ENCODE measurements at regions not wholly inside any gene's neighbourhood (a gene's known extent, or its start where the extent isn't known, plus 50 kb on each side); places are given as distances from the start of the nearest gene placed in this dataset.

DNA sequence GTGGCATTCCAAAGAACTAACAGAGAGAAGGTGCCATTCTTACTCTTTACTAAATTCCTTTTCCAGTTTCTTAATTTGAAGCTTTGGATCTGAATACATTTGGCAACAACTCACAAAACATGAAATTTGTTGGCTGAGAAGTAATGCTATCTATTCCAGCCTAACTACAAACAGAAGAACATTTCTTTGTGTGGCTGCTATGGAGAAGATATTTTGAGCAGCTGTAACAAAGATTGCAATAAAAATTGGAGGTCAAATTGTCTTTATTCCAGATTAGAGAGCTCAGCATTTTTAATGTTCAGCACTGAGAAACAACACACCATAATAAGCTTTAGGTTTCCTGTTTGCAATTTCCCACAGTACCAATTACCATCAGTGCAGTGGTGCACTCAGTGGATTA is 835.8 kb upstream of the FLRT2 start:
- DNase-seq (no peak), ATAC-seq (ENCODE audit: poor library complexity) (no peak)
- Mint-ChIP-seq H3K4me3 (no peak overlapping the region), H3K36me3 (ENCODE audit: low read depth) (no peaks in the 10 kb centered on the region), H3K9me3 (peaks cover 3% of the 10 kb centered on the region), H3K27me3 (no peaks in the 10 kb centered on the region), H3K4me1 (ENCODE audit: low read depth) (no peaks in the 10 kb centered on the region), H3K27ac (no peak overlapping the region)
- POLR2A ChIA-PET = no interaction called here
- Histone ChIP-seq H3K4me3 (ENCODE audit: low read length) (no peak overlapping the region), H3K27ac (ENCODE audit: low read depth in 1 of 2, low read length in 2 of 2) (no peak overlapping the region), H3K27me3 (ENCODE audit: control insufficient read depth in 1 of 2, insufficient read depth in 2 of 2, low read length in 2 of 2) (no peaks in the 10 kb centered on the region), H3K4me1 (ENCODE audit: insufficient read depth, low read length) (no peaks in the 10 kb centered on the region), H3K36me3 (ENCODE audit: insufficient read depth, low read length) (no peaks in the 10 kb centered on the region), H3K9me3 (ENCODE audit: control insufficient read depth in 1 of 2, insufficient read depth in 1 of 2, low read length in 2 of 2) (no peaks in the 10 kb centered on the region)
- intact Hi-C loops (cut with DNase I, micrococcal nuclease) = no loop called here
- TF ChIP-seq, protein P1, sequence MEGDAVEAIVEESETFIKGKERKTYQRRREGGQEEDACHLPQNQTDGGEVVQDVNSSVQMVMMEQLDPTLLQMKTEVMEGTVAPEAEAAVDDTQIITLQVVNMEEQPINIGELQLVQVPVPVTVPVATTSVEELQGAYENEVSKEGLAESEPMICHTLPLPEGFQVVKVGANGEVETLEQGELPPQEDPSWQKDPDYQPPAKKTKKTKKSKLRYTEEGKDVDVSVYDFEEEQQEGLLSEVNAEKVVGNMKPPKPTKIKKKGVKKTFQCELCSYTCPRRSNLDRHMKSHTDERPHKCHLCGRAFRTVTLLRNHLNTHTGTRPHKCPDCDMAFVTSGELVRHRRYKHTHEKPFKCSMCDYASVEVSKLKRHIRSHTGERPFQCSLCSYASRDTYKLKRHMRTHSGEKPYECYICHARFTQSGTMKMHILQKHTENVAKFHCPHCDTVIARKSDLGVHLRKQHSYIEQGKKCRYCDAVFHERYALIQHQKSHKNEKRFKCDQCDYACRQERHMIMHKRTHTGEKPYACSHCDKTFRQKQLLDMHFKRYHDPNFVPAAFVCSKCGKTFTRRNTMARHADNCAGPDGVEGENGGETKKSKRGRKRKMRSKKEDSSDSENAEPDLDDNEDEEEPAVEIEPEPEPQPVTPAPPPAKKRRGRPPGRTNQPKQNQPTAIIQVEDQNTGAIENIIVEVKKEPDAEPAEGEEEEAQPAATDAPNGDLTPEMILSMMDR (IDR thresholded peaks at IDR 0.05) = no peak
- CTCF ChIA-PET = no interaction called here

DNA sequence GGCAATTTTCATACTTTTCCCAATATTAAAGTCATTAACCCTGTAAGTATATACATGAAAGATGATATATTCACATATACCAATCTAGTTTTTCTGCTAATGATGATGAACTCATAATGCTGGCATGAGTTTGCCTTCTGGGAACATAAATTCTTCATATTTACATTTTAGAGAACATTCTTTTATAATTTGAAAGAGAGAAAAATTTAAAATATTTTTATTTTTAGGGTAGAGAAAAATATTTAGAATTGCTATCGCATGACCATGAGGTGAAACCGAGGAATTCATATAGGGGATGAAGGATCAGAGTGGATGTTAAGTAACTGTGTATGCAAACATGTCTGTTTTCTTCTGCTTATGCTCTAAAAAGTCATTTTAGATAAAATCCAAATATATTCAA is 825.3 kb upstream of the FLRT2 start:
- no peaks in the 10 kb centered on the region for H3K4me1 Mint-ChIP-seq (ENCODE audit: low read depth)
- intact Hi-C loops (cut with DNase I, micrococcal nuclease) = no loop called here

DNA sequence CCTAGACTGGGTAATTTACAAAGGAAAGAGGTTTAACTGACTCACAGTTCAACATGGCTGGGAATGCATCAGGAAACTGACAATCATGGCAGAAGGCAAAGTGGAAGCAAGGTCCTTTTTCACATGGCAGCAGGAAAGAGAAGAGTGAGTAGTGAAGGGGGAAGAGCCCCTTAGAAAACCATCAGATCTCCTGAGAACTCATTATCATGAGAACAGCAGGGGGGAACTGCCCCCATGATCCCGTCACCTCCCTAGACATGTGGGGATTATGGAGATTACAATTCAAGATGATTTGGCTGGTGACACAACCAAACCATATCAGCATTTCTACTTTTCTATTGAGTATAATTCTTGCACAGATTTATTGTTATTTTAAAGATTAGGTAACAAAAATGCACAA is 822.1 kb upstream of the FLRT2 start:
- peaks cover 15% of the 10 kb centered on the region for H3K9me3 Mint-ChIP-seq
- H3K4me3 Mint-ChIP-seq = no peak overlapping the region
- no peaks in the 10 kb centered on the region for H3K36me3 ChIP-seq (ENCODE audit: insufficient read depth, low read length)
- intact Hi-C loops (cut with DNase I, micrococcal nuclease) = no loop called here
- ATAC-seq (ENCODE audit: poor library complexity) = no peak
- no peaks in the 10 kb centered on the region for H3K27me3 Mint-ChIP-seq
- TF ChIP-seq, protein P1 (IDR thresholded peaks at IDR 0.05) = no peak
- DNase-seq = no peak
- H3K27me3 ChIP-seq (ENCODE audit: control insufficient read depth in 1 of 2, insufficient read depth in 2 of 2, low read length in 2 of 2) = no peaks in the 10 kb centered on the region
- CTCF ChIA-PET = no interaction called here
- POLR2A ChIA-PET = no interaction called here
- H3K27ac ChIP-seq (ENCODE audit: low read depth in 1 of 2, low read length in 2 of 2) = no peak overlapping the region
- H3K9me3 ChIP-seq (ENCODE audit: control insufficient read depth in 1 of 2, insufficient read depth in 1 of 2, low read length in 2 of 2) = no peaks in the 10 kb centered on the region
- no peaks in the 10 kb centered on the region for H3K36me3 Mint-ChIP-seq (ENCODE audit: low read depth)
- no peaks in the 10 kb centered on the region for H3K4me1 Mint-ChIP-seq (ENCODE audit: low read depth)
- no peak overlapping the region for H3K27ac Mint-ChIP-seq
- H3K4me3 ChIP-seq (ENCODE audit: low read length) = no peak overlapping the region
- no peaks in the 10 kb centered on the region for H3K4me1 ChIP-seq (ENCODE audit: insufficient read depth, low read length)

More for the DNA sequence above, 825.3 kb upstream of the FLRT2 start:
- Histone ChIP-seq H3K27ac (ENCODE audit: low read depth in 1 of 2, low read length in 2 of 2) (no peak overlapping the region), H3K4me1 (ENCODE audit: insufficient read depth, low read length) (no peaks in the 10 kb centered on the region), H3K27me3 (ENCODE audit: control insufficient read depth in 1 of 2, insufficient read depth in 2 of 2, low read length in 2 of 2) (no peaks in the 10 kb centered on the region), H3K4me3 (ENCODE audit: low read length) (no peak overlapping the region), H3K9me3 (ENCODE audit: control insufficient read depth in 1 of 2, insufficient read depth in 1 of 2, low read length in 2 of 2) (no peaks in the 10 kb centered on the region), H3K36me3 (ENCODE audit: insufficient read depth, low read length) (no peaks in the 10 kb centered on the region)
- Mint-ChIP-seq H3K4me3 (no peak overlapping the region), H3K27me3 (no peaks in the 10 kb centered on the region), H3K9me3 (peaks cover 9% of the 10 kb centered on the region), H3K36me3 (ENCODE audit: low read depth) (no peaks in the 10 kb centered on the region), H3K27ac (no peak overlapping the region)
- TF ChIP-seq, protein P1 (IDR thresholded peaks at IDR 0.05) = no peak
- DNase-seq (no peak), ATAC-seq (ENCODE audit: poor library complexity) (no peak)
- ChIA-PET POLR2A (no interaction called here), CTCF (no interaction called here)

All from CD4-positive, alpha-beta T cell (primary cell).